Esophagus squamous epithelium (tissue), 4 donors: ENCODE measurements at regions not wholly inside any gene's neighbourhood (a gene's known extent, or its start where the extent isn't known, plus 50 kb on each side); places are given as distances from the start of the nearest gene placed in this dataset.

Source experiments
- POLR2A ChIP-seq, 4 donors: fragments of 450-650 bp; IDR thresholded peaks; one replicate each; pipeline ENCODE4 v1.6.1; 2017; ENCODE audit warnings: antibody characterized with exemption in 4 of 4, mild to moderate bottlenecking in 4 of 4, moderate library complexity in 3 of 4
- TF ChIP-seq, protein P1 (sequence below), 6 experiments: fragments of 450-650 bp in 4 of 6; fragments of 200-600 bp in 2 of 6; sonication (generic) in 2 of 6; IDR thresholded peaks; one replicate each; pipeline ENCODE4 v1.5.1; 2016 to 2019; ENCODE audit warnings: antibody characterized with exemption in 6 of 6, mild to moderate bottlenecking in 4 of 6, moderate library complexity in 4 of 6

DNA sequence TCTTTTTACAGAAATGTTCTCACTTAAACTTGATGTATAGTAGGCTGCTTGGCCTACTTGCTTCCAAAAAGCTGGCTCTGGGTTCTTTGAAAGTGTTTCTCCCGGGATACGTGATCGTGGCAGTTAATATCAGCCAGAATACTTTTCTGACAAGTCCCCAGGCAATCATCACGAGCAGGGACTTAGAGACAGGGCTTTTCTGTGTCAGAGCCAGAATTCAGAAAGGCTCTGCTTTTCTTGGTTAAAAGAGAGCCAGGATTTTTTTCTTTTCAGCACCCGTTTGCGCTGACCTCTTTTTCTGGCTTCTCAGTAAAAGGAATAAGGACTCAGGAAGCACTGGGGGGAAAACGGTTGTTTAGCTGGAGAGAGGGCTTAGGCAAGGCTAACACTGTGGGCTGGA is 57.8 kb upstream of the ARHGAP5 start:
- TF ChIP-seq, protein P1, sequence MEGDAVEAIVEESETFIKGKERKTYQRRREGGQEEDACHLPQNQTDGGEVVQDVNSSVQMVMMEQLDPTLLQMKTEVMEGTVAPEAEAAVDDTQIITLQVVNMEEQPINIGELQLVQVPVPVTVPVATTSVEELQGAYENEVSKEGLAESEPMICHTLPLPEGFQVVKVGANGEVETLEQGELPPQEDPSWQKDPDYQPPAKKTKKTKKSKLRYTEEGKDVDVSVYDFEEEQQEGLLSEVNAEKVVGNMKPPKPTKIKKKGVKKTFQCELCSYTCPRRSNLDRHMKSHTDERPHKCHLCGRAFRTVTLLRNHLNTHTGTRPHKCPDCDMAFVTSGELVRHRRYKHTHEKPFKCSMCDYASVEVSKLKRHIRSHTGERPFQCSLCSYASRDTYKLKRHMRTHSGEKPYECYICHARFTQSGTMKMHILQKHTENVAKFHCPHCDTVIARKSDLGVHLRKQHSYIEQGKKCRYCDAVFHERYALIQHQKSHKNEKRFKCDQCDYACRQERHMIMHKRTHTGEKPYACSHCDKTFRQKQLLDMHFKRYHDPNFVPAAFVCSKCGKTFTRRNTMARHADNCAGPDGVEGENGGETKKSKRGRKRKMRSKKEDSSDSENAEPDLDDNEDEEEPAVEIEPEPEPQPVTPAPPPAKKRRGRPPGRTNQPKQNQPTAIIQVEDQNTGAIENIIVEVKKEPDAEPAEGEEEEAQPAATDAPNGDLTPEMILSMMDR (IDR thresholded peaks at IDR 0.05), result no peak
- TF ChIP-seq POLR2A (IDR thresholded peaks at IDR 0.05), result no peak
